ENCODE measurements at regions not wholly inside any gene's neighbourhood (a gene's known extent, or its start where the extent isn't known, plus 50 kb on each side); places are given as distances from the start of the nearest gene placed in this dataset.

- DNase-seq (ENCODE audit: low spot score in 2 of 2): peak in 1 of 2 donors; percentile 27
- no peak for TF ChIP-seq POLR2AphosphoS5 (IDR thresholded peaks at IDR 0.05)
- TF ChIP-seq POLR2A (IDR thresholded peaks at IDR 0.05): no peak
- TF ChIP-seq CTCF (IDR thresholded peaks at IDR 0.05): no peak
- Histone ChIP-seq H3K36me3 (no peaks in the 10 kb centered on the region), H3K4me1 (no peaks in the 10 kb centered on the region), H3K4me3 (no peak overlapping the region), H3K27me3 (no peaks in the 10 kb centered on the region), H3K27ac (no peak overlapping the region), H3K9me3 (no peaks in the 10 kb centered on the region)
- intact Hi-C loops (cut with DNase I; ENCODE audit: low total_unique reads): no loop called here
Measured at GRCh38 chr2:109707281-109708147, 86.6 kb upstream of the RGPD5 start.

GRCh38 chr2:109710505-109711229, 83.4 kb upstream of the RGPD5 start:
- intact Hi-C loops (cut with DNase I; ENCODE audit: low total_unique reads): no loop called here
- H3K4me3 ChIP-seq: no peak overlapping the region
- H3K4me1 ChIP-seq: no peaks in the 10 kb centered on the region
- no peaks in the 10 kb centered on the region for H3K27me3 ChIP-seq
- no peaks in the 10 kb centered on the region for H3K36me3 ChIP-seq
- no peak overlapping the region for H3K27ac ChIP-seq
- TF ChIP-seq POLR2A (IDR thresholded peaks at IDR 0.05) (no peak), CTCF (IDR thresholded peaks at IDR 0.05) (no peak), POLR2AphosphoS5 (IDR thresholded peaks at IDR 0.05) (no peak)
- no peaks in the 10 kb centered on the region for H3K9me3 ChIP-seq
- no peak for DNase-seq (ENCODE audit: low spot score in 2 of 2)

- H3K36me3 ChIP-seq: no peaks in the 10 kb centered on the region
- no peaks in the 10 kb centered on the region for H3K9me3 ChIP-seq
- H3K4me3 ChIP-seq: no peak overlapping the region
- H3K27ac ChIP-seq: no peak overlapping the region
- no peaks in the 10 kb centered on the region for H3K27me3 ChIP-seq
- TF ChIP-seq POLR2AphosphoS5 (IDR thresholded peaks at IDR 0.05): no peak
- TF ChIP-seq CTCF (IDR thresholded peaks at IDR 0.05): no peak
- TF ChIP-seq POLR2A (IDR thresholded peaks at IDR 0.05): no peak
- no peaks in the 10 kb centered on the region for H3K4me1 ChIP-seq
- DNase-seq (ENCODE audit: low spot score in 2 of 2): peak in 1 of 2 donors; percentile 20
- intact Hi-C loops (cut with DNase I; ENCODE audit: low total_unique reads): no loop called here
Measured at GRCh38 chr2:109711230-109712122, 82.6 kb upstream of the RGPD5 start.

GRCh38 chr2:109712123-109712449, 82.0 kb upstream of the RGPD5 start:
- intact Hi-C loops (cut with DNase I; ENCODE audit: low total_unique reads): no loop called here
- H3K27me3 ChIP-seq: no peaks in the 10 kb centered on the region
- no peaks in the 10 kb centered on the region for H3K9me3 ChIP-seq
- H3K27ac ChIP-seq: no peak overlapping the region
- H3K36me3 ChIP-seq: no peaks in the 10 kb centered on the region
- peak in 1 of 2 donors; percentile 17 for DNase-seq (ENCODE audit: low spot score in 2 of 2)
- H3K4me3 ChIP-seq: no peak overlapping the region
- H3K4me1 ChIP-seq: no peaks in the 10 kb centered on the region
- TF ChIP-seq POLR2AphosphoS5 (IDR thresholded peaks at IDR 0.05) (no peak), CTCF (IDR thresholded peaks at IDR 0.05) (no peak), POLR2A (IDR thresholded peaks at IDR 0.05) (no peak)
